ENCODE measurements at regions not wholly inside any gene's neighbourhood (a gene's known extent, or its start where the extent isn't known, plus 50 kb on each side); places are given as distances from the start of the nearest gene placed in this dataset.

DNA sequence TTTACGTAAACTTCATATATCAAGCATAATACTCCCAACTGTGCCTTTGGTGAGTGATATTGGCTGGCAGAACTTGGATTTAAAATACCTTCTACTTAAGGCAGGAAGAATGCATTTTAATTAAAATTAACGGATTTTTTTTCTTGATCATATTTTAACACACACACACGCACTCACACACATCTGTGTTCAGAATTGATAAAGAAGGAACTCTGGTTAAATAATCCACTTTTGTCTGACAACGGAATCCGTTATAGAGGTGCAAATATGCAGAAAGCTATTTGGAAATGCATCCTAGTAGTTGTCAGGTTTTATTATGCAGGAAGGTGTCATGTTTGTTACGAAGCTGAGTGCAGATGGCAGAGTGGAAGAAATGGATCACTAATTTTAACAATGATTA is 105.5 kb upstream of the ZNF536 start:
- TF ChIP-seq, protein P1, sequence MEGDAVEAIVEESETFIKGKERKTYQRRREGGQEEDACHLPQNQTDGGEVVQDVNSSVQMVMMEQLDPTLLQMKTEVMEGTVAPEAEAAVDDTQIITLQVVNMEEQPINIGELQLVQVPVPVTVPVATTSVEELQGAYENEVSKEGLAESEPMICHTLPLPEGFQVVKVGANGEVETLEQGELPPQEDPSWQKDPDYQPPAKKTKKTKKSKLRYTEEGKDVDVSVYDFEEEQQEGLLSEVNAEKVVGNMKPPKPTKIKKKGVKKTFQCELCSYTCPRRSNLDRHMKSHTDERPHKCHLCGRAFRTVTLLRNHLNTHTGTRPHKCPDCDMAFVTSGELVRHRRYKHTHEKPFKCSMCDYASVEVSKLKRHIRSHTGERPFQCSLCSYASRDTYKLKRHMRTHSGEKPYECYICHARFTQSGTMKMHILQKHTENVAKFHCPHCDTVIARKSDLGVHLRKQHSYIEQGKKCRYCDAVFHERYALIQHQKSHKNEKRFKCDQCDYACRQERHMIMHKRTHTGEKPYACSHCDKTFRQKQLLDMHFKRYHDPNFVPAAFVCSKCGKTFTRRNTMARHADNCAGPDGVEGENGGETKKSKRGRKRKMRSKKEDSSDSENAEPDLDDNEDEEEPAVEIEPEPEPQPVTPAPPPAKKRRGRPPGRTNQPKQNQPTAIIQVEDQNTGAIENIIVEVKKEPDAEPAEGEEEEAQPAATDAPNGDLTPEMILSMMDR (IDR thresholded peaks at IDR 0.05) = no peak
- TF ChIP-seq EZH2 (IDR thresholded peaks at IDR 0.05; ENCODE audit: borderline replicate concordance, insufficient read depth, low read depth, low read length, poor library complexity, severe bottlenecking) = no peak
